H1 (cell line): ENCODE measurements at regions not wholly inside any gene's neighbourhood (a gene's known extent, or its start where the extent isn't known, plus 50 kb on each side); places are given as distances from the start of the nearest gene placed in this dataset.

Source experiments
- CTCF ChIA-PET: fragments of 300-600 bp; sonication (Branson Sonifier 250); formaldehyde crosslinking; loops from one replicate; lab custom pipeline; 2021; ENCODE audit not compliant: partially characterized antibody; lab: Charles Lee
- POLR2A ChIA-PET: fragments of 300-600 bp; sonication (Branson Sonifier 250); formaldehyde crosslinking; loops from one replicate; lab custom pipeline; 2021; ENCODE audit warnings: inconsistent platforms; ENCODE audit not compliant: partially characterized antibody; lab: Charles Lee
- DNase-seq, 2 experiments: peaks; one replicate each; pipeline versions ENCODE4 v3.0.0 to v3.0.0-alpha.2; 2010 to 2022; ENCODE audit warnings: low spot score in 2 of 2, low read depth in 1 of 2, mixed read lengths in 1 of 2
- FAIRE-seq: peaks from 2 replicates; lab custom pipeline; 2011; peaks lifted over from hg19 to GRCh38; lab: Jason Lieb, UNC
- H2AFZ ChIP-seq: 2 replicates; pipeline ENCODE4 v1.8.1; 2012; ENCODE audit warnings: low read length, inconsistent platforms
- H2AK5ac ChIP-seq: 2 replicates; pipeline ENCODE4 v1.6.1; 2013; ENCODE audit warnings: low read depth, low read length
- H2BK120ac ChIP-seq: replicated peaks from 2 replicates; pipeline ENCODE3; 2013; ENCODE audit warnings: low read depth, low read length, inconsistent platforms
- H2BK12ac ChIP-seq: 2 replicates; pipeline ENCODE4 v1.6.1; 2013; ENCODE audit warnings: low read depth, low read length
- H2BK15ac ChIP-seq: 2 replicates; pipeline ENCODE4 v1.6.1; 2013; ENCODE audit warnings: low read length
- H2BK20ac ChIP-seq: 2 replicates; pipeline ENCODE4 v1.6.1; 2013; ENCODE audit warnings: low read length
- H2BK5ac ChIP-seq: 2 replicates; pipeline ENCODE4 v1.6.1; 2013; ENCODE audit warnings: low read depth, low read length
- H3K14ac ChIP-seq: 2 replicates; pipeline ENCODE4 v1.6.1; 2013; ENCODE audit warnings: inconsistent platforms; ENCODE audit not compliant: insufficient read length
- H3K18ac ChIP-seq: 2 replicates; pipeline ENCODE4 v1.6.1; 2013; ENCODE audit warnings: low read length; ENCODE audit errors: extremely low read depth
- H3K23ac ChIP-seq: 2 replicates; pipeline ENCODE4 v1.6.1; 2013; ENCODE audit warnings: inconsistent platforms; ENCODE audit not compliant: insufficient read length
- H3K23me2 ChIP-seq: 2 replicates; pipeline ENCODE4 v1.6.1; 2013; ENCODE audit warnings: low read depth, low read length
- H3K27ac ChIP-seq: 2 replicates; pipeline ENCODE4 v1.6.1; 2011; ENCODE audit warnings: low read depth, low read length, inconsistent platforms
- H3K27me3 ChIP-seq, 4 experiments: replicated peaks in 1 of 4; 1 replicate in 1 of 4; 2 replicates in 3 of 4; pipeline versions ENCODE4 v1.6.1 to v1.8.1; 2011 to 2013; ENCODE audit warnings: low read length in 3 of 4, mild to moderate bottlenecking in 3 of 4, inconsistent platforms in 2 of 4, mixed read lengths in 2 of 4, moderate library complexity in 1 of 4; ENCODE audit not compliant: control insufficient read depth in 3 of 4, insufficient read depth in 3 of 4; ENCODE audit errors: extremely low read depth in 1 of 4
- H3K36me3 ChIP-seq, 4 experiments: 2 replicates each; pipeline versions ENCODE4 v1.6.1 to v1.8.1; 2011 to 2013; ENCODE audit warnings: mild to moderate bottlenecking in 4 of 4, low read length in 3 of 4, moderate library complexity in 2 of 4, control low read depth in 1 of 4, inconsistent platforms in 1 of 4; ENCODE audit not compliant: insufficient read depth in 4 of 4, control insufficient read depth in 2 of 4
- H3K4ac ChIP-seq: replicated peaks from 2 replicates; pipeline ENCODE3; 2013; ENCODE audit warnings: low read length, low read depth, mixed read lengths, inconsistent platforms; ENCODE audit not compliant: insufficient read length
- H3K4me1 ChIP-seq, 4 experiments: replicated peaks in 1 of 4; 1 replicate in 1 of 4; 2 replicates in 3 of 4; pipeline versions ENCODE4 v1.6.1 to v1.8.1; 2011 to 2013; ENCODE audit warnings: low read length in 3 of 4, inconsistent platforms in 2 of 4, mixed read lengths in 1 of 4; ENCODE audit not compliant: insufficient read depth in 4 of 4, control insufficient read depth in 3 of 4
- H3K4me2 ChIP-seq, 2 experiments: 2 replicates each; pipeline versions ENCODE4 v1.6.1 to v1.8.1; 2011 to 2013; ENCODE audit warnings: low read depth in 2 of 2, low read length in 2 of 2, control low read depth in 1 of 2, inconsistent platforms in 1 of 2, mild to moderate bottlenecking in 1 of 2; ENCODE audit not compliant: insufficient read depth in 1 of 2
- H3K4me3 ChIP-seq, 4 experiments: fragments of 200-600, 300-600 bp in 1 of 4; sonication (generic), shearing (Covaris generic), sonication (Bioruptor Twin) in 1 of 4; 2 replicates each; pipeline versions ENCODE4 v1.5.1 to v1.8.1; 2011 to 2016; ENCODE audit warnings: low read length in 4 of 4, low read depth in 3 of 4, control low read depth in 2 of 4, inconsistent platforms in 2 of 4, mild to moderate bottlenecking in 2 of 4, mixed read lengths in 1 of 4, moderate library complexity in 1 of 4; ENCODE audit not compliant: insufficient read depth in 2 of 4; ENCODE audit errors: extremely low read depth in 1 of 4
- H3K56ac ChIP-seq: replicated peaks from 2 replicates; pipeline ENCODE3; 2013; ENCODE audit warnings: low read depth, mild to moderate bottlenecking, mixed read lengths, low read length, inconsistent platforms; ENCODE audit not compliant: insufficient read length
- H3K79me1 ChIP-seq: 2 replicates; pipeline ENCODE4 v1.6.1; 2013; ENCODE audit warnings: low read depth, low read length, control low read depth
- H3K79me2 ChIP-seq, 2 experiments: 2 replicates each; pipeline versions ENCODE4 v1.6.1 to v1.8.1; 2012 to 2013; ENCODE audit warnings: low read length in 2 of 2, mild to moderate bottlenecking in 2 of 2, inconsistent platforms in 1 of 2; ENCODE audit not compliant: insufficient read depth in 2 of 2, control insufficient read depth in 1 of 2
- H3K9ac ChIP-seq, 4 experiments: replicated peaks in 1 of 4; 1 replicate in 1 of 4; 2 replicates in 3 of 4; pipeline versions ENCODE4 v1.6.1 to v1.8.1; 2011 to 2013; ENCODE audit warnings: low read depth in 3 of 4, low read length in 3 of 4, control low read depth in 2 of 4, mild to moderate bottlenecking in 2 of 4, moderate library complexity in 2 of 4, inconsistent platforms in 1 of 4; ENCODE audit errors: extremely low read depth in 1 of 4
- H3K9me3 ChIP-seq, 2 experiments: 2 replicates each; pipeline versions ENCODE4 v1.6.1 to v1.8.1; 2012 to 2013; ENCODE audit warnings: mild to moderate bottlenecking in 2 of 2, moderate library complexity in 2 of 2, control low read depth in 1 of 2, inconsistent platforms in 1 of 2, low read depth in 1 of 2, low read length in 1 of 2, mixed read lengths in 1 of 2; ENCODE audit not compliant: insufficient read depth in 2 of 2
- H4K20me1 ChIP-seq, 2 experiments: replicated peaks in 1 of 2; 2 replicates each; pipeline versions ENCODE3 to v1.8.1; 2011 to 2013; ENCODE audit warnings: inconsistent platforms in 2 of 2, low read length in 2 of 2, mild to moderate bottlenecking in 1 of 2; ENCODE audit not compliant: insufficient read depth in 2 of 2, control insufficient read depth in 1 of 2
- H4K5ac ChIP-seq: 2 replicates; pipeline ENCODE4 v1.6.1; 2013; ENCODE audit warnings: low read length, low read depth, mixed read lengths, inconsistent platforms; ENCODE audit not compliant: insufficient read length
- H4K8ac ChIP-seq: 2 replicates; pipeline ENCODE4 v1.8.0; 2013; ENCODE audit warnings: mild to moderate bottlenecking, moderate library complexity, low read length, inconsistent platforms; ENCODE audit not compliant: insufficient read depth; ENCODE audit errors: extremely low read depth
- H4K91ac ChIP-seq: replicated peaks from 2 replicates; pipeline ENCODE3; 2013; ENCODE audit warnings: low read length, mixed read lengths, inconsistent platforms; ENCODE audit not compliant: insufficient read length
- ASH2L ChIP-seq: fragments of 200-600, 300-600 bp; sonication (generic); IDR thresholded peaks from one replicate; pipeline ENCODE4 v1.7.1; 2017; ENCODE audit warnings: low read length
- CEBPB ChIP-seq: IDR thresholded peaks from 2 replicates; pipeline ENCODE4 v1.6.1; 2012; ENCODE audit warnings: low read depth, low read length
- CHD1 ChIP-seq: IDR thresholded peaks from 2 replicates; pipeline ENCODE4 v1.6.1; 2012; ENCODE audit warnings: low read depth, low read length, improper control_type of control experiment
- CREB1 ChIP-seq: IDR thresholded peaks from 2 replicates; pipeline ENCODE4 v1.6.1; 2012; ENCODE audit warnings: inconsistent platforms
- EGR1 ChIP-seq: IDR thresholded peaks from 2 replicates; pipeline ENCODE4 v1.6.1; 2011; ENCODE audit warnings: low read depth, low read length, borderline replicate concordance
- JUND ChIP-seq: IDR thresholded peaks from 2 replicates; pipeline ENCODE4 v1.6.1; 2011; ENCODE audit warnings: mild to moderate bottlenecking, improper control_type of control experiment, low read length
- MAFK ChIP-seq: IDR thresholded peaks from 2 replicates; pipeline ENCODE4 v1.6.1; 2012; ENCODE audit warnings: low read depth, mild to moderate bottlenecking, improper control_type of control experiment, low read length
- PHF8 ChIP-seq: fragments of 200-600 bp; sonication (generic); conservative IDR thresholded peaks from 2 replicates; pipeline ENCODE4 v1.7.1; 2012; ENCODE audit warnings: low read depth, mild to moderate bottlenecking, inconsistent platforms, low read length, moderate library complexity
- POLR2A ChIP-seq, 2 experiments: IDR thresholded peaks; 1 replicate in 1 of 2; 2 replicates in 1 of 2; pipeline ENCODE4 v1.6.1; 2011; ENCODE audit warnings: low read depth in 2 of 2, low read length in 2 of 2, mild to moderate bottlenecking in 2 of 2; ENCODE audit errors: control extremely low read depth in 1 of 2
- RAD21 ChIP-seq, 2 experiments: IDR thresholded peaks in 1 of 2; conservative IDR thresholded peaks in 1 of 2; 2 replicates each; pipeline ENCODE4 v1.6.1; 2011; ENCODE audit warnings: low read depth in 2 of 2, low read length in 2 of 2, improper control_type of control experiment in 1 of 2, inconsistent platforms in 1 of 2, mild to moderate bottlenecking in 1 of 2, moderate library complexity in 1 of 2
- SIN3A ChIP-seq, 2 experiments: IDR thresholded peaks in 1 of 2; conservative IDR thresholded peaks in 1 of 2; 2 replicates each; pipeline ENCODE4 v1.6.1; 2011 to 2012; ENCODE audit warnings: low read length in 2 of 2, improper control_type of control experiment in 1 of 2, low read depth in 1 of 2, mild to moderate bottlenecking in 1 of 2
- SP4 ChIP-seq: IDR thresholded peaks from 2 replicates; pipeline ENCODE4 v1.6.1; 2012; ENCODE audit warnings: low read length, inconsistent platforms
- SUZ12 ChIP-seq: fragments of 200-600 bp; sonication (generic); IDR thresholded peaks from 2 replicates; pipeline ENCODE4 v1.6.1; 2012; ENCODE audit warnings: mild to moderate bottlenecking, inconsistent platforms, low read length, moderate library complexity, mixed read lengths
- TAF7 ChIP-seq: optimal IDR thresholded peaks from 2 replicates; pipeline ENCODE3; 2011; ENCODE audit warnings: low read depth, mild to moderate bottlenecking, inconsistent platforms, low read length, moderate library complexity, borderline replicate concordance
- TBP ChIP-seq: IDR thresholded peaks from 2 replicates; pipeline ENCODE4 v1.6.1; 2011; ENCODE audit warnings: low read depth, low read length, improper control_type of control experiment

- H4K8ac ChIP-seq = no peak overlapping the region
- H4K20me1 ChIP-seq = no peaks in the 10 kb centered on the region
- no peak overlapping the region for H4K5ac ChIP-seq
- no peak overlapping the region for H2BK12ac ChIP-seq
- no peak overlapping the region for H3K23ac ChIP-seq
- TF ChIP-seq TBP (no peak), CEBPB (no peak), TAF7 (no peak), SIN3A (conservative IDR thresholded peaks at IDR 0.05 in 1 of 2, IDR thresholded peaks at IDR 0.05 in 1 of 2; ENCODE audit: low read depth in 1 of 2, low read length in 2 of 2) (no peak), EGR1 (no peak), CHD1 (no peak), PHF8 (no peak), CREB1 (no peak), MAFK (no peak), SUZ12 (no peak), ASH2L (no peak), POLR2A (IDR thresholded peaks at IDR 0.05; ENCODE audit: control extremely low read depth in 1 of 2, low read depth in 2 of 2, low read length in 2 of 2) (no peak), RAD21 (IDR thresholded peaks at IDR 0.05 in 1 of 2, conservative IDR thresholded peaks at IDR 0.05 in 1 of 2; ENCODE audit: low read depth in 2 of 2, low read length in 2 of 2) (no peak), JUND (no peak), SP4 (no peak)
- no peak overlapping the region for H3K27ac ChIP-seq
- H3K23me2 ChIP-seq = no peaks in the 10 kb centered on the region
- H3K4me1 ChIP-seq = no peaks in the 10 kb centered on the region
- H2BK120ac ChIP-seq = no peak overlapping the region
- no peaks in the 10 kb centered on the region for H3K9me3 ChIP-seq
- no peak overlapping the region for H2BK5ac ChIP-seq
- H3K4me3 ChIP-seq = no peak overlapping the region
- no peak for FAIRE-seq
- H3K79me1 ChIP-seq = no peaks in the 10 kb centered on the region
- H3K4ac ChIP-seq = no peak overlapping the region
- no peak overlapping the region for H3K56ac ChIP-seq
- H3K18ac ChIP-seq = no peak overlapping the region
- no peak overlapping the region for H3K4me2 ChIP-seq
- no peak overlapping the region for H2AFZ ChIP-seq
- no peak for DNase-seq
- H2BK15ac ChIP-seq = no peak overlapping the region
- CTCF ChIA-PET = no interaction called here
- no peak overlapping the region for H3K14ac ChIP-seq
- no peak overlapping the region for H3K9ac ChIP-seq
- H3K79me2 ChIP-seq = no peaks in the 10 kb centered on the region
- H2AK5ac ChIP-seq = no peak overlapping the region
- H3K27me3 ChIP-seq = no peaks in the 10 kb centered on the region
- H4K91ac ChIP-seq = no peak overlapping the region
- H3K36me3 ChIP-seq = no peaks in the 10 kb centered on the region
- POLR2A ChIA-PET = no interaction called here
- H2BK20ac ChIP-seq = no peak overlapping the region
These were observed 922.5 kb downstream of the NLGN4Y start for GRCh38 chrY:15446861-15447260.
